HUES48 (cell line): ENCODE measurements at regions not wholly inside any gene's neighbourhood (a gene's known extent, or its start where the extent isn't known, plus 50 kb on each side); places are given as distances from the start of the nearest gene placed in this dataset.

Experiments
- H3K27ac ChIP-seq: one replicate; pipeline ENCODE4 v1.7.0; 2013; ENCODE audit warnings: low read depth, low read length, inconsistent platforms
- H3K27me3 ChIP-seq: 2 replicates; pipeline ENCODE4 v1.6.1; 2013; ENCODE audit warnings: mild to moderate bottlenecking, low read length; ENCODE audit not compliant: control insufficient read depth, insufficient read depth
- H3K36me3 ChIP-seq: 2 replicates; pipeline ENCODE4 v1.6.1; 2013; ENCODE audit warnings: low read length; ENCODE audit not compliant: control insufficient read depth, insufficient read depth
- H3K4me1 ChIP-seq: 2 replicates; pipeline ENCODE4 v1.6.1; 2013; ENCODE audit warnings: mild to moderate bottlenecking, low read length; ENCODE audit not compliant: control insufficient read depth, insufficient read depth
- H3K4me3 ChIP-seq: 2 replicates; pipeline ENCODE4 v1.5.1; 2013; ENCODE audit warnings: mild to moderate bottlenecking, low read depth, low read length
- H3K9ac ChIP-seq: 2 replicates; pipeline ENCODE4 v1.6.1; 2013; ENCODE audit warnings: mild to moderate bottlenecking, low read depth, low read length, moderate library complexity
- H3K9me3 ChIP-seq: 2 replicates; pipeline ENCODE4 v1.6.1; 2013; ENCODE audit warnings: low read length; ENCODE audit not compliant: control insufficient read depth, insufficient read depth

DNA sequence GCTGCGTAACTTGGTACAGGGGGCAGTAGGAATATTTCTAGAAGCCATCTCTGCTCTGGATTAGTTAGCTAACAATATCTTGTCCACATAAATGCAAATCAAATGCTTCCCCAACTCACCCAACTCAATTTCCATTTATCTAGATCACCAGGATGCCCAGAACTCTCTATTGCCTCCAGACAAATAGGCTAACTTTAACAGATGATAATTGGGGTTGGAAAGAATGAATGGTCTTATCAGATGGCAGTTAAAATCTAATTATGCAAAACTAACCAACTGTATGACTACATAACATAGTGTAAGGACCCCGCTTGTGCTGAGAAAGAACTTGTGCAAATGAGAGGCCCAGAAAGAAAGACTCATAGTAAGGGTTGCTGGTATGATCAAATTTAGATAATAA, 1024.8 kb downstream of the PLA2G4A start:
- H3K4me1 ChIP-seq: no peaks in the 10 kb centered on the region
- H3K9ac ChIP-seq: no peak overlapping the region
- no peaks in the 10 kb centered on the region for H3K36me3 ChIP-seq
- no peak overlapping the region for H3K4me3 ChIP-seq
- H3K27me3 ChIP-seq: no peaks in the 10 kb centered on the region
- no peak overlapping the region for H3K27ac ChIP-seq
- no peaks in the 10 kb centered on the region for H3K9me3 ChIP-seq

DNA sequence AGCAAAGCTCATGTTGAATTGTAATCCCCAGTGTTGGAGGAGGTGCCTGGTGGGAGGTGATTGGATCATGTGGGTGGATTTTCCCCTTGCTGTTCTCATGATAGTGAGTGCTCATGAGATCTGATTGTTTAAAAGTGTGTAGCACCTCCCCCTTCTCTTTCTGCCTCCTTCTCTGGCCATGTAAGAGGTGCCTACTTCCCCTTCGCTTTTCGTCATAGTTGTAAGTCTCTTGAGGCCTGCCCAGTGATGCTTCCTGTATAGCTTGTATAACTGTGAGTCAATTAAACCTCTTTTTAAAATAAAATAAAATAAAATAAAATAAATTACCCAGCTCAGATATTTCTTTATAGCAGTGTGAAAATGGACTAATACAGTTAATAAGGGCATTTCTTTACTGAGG, 1025.7 kb downstream of the PLA2G4A start:
- H3K27ac ChIP-seq: no peak overlapping the region
- H3K9ac ChIP-seq: no peak overlapping the region
- no peak overlapping the region for H3K4me3 ChIP-seq
- no peaks in the 10 kb centered on the region for H3K36me3 ChIP-seq
- no peaks in the 10 kb centered on the region for H3K27me3 ChIP-seq
- no peaks in the 10 kb centered on the region for H3K4me1 ChIP-seq
- H3K9me3 ChIP-seq: no peaks in the 10 kb centered on the region

DNA sequence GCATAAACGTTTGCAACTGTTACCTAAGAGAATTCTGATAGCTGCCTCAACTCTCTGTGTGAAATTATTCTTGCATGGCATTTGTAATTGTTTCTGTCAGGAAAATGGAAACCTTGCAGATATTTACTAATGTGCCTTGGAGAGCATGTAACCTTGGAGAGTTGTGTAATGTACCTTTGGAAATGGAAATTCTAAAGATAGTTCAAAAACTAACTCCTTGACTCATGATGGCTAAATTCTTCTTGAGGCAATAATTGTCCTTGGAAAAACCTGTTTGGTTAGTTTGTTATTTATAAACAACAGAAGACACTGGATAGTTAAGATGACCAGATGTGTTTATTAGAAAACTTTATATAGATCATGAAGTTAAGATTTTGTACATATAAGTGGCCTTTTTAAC, 1033.8 kb downstream of the PLA2G4A start:
- no peaks in the 10 kb centered on the region for H3K27me3 ChIP-seq
- H3K36me3 ChIP-seq: no peaks in the 10 kb centered on the region
- H3K27ac ChIP-seq: no peak overlapping the region

DNA sequence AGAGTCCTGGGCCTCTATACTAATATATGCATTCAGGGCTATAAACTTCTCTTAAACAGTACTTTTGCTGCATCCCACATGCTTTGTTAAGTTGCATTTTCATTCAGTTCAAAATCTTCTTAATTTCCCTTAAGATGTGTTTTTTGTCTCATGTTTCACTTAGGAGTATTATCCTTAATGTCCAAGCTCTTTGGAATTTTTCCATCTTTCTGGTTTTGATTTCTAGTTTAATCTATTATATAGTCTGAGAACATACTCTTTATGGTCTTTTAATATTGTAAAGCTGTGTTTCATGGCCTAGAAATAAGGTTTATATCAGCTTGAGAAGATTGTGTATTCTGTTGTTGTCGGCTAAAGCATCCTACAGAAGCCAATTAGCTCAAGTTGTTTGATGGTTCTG, 1041.8 kb downstream of the PLA2G4A start:
- H3K27ac ChIP-seq: no peak overlapping the region
- H3K36me3 ChIP-seq: no peaks in the 10 kb centered on the region
- H3K4me3 ChIP-seq: no peak overlapping the region
- no peaks in the 10 kb centered on the region for H3K9me3 ChIP-seq
- H3K27me3 ChIP-seq: no peaks in the 10 kb centered on the region
- no peaks in the 10 kb centered on the region for H3K4me1 ChIP-seq
- no peak overlapping the region for H3K9ac ChIP-seq

More for the DNA sequence above, 1033.8 kb downstream of the PLA2G4A start:
- H3K4me1 ChIP-seq: 0 out of 2 replicates have a peak, but pooled peaks cover 6% of the 10 kb centered on the region
- H3K9ac ChIP-seq: no peak overlapping the region
- H3K9me3 ChIP-seq: no peaks in the 10 kb centered on the region
- no peak overlapping the region for H3K4me3 ChIP-seq

DNA sequence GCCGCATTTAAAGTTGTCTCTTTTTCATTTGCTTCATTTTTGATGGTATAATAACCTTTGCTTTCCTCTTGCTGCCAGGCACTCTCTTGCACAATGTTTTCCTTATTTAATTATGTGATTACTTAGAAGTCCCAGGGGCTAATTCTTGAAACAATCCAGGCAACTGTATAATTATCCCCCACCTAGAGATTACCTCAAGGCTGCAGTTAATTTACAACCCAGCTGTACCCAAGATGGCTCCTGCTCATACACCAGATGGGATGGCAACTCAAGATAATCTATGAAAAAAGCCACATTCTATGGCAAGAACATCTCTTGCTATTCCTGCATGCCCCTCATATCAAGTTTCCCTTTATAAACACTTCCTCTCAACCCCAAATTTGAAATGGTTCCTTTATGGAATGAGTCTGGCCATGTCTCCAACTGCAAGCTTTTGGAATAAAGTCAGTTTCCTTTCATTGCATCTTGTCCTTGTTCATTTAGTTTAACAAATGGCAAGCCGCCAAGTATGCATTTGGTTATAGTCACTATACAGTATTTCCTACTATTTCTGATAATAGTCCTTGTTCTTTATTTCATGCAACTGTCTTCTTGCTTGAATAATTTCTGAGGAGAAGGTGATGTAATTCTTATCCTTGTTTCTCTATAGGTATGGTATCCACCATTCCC, 1042.6 kb downstream of the PLA2G4A start:
- Histone ChIP-seq H3K36me3 (no peaks in the 10 kb centered on the region), H3K27me3 (no peaks in the 10 kb centered on the region), H3K9ac (no peak overlapping the region), H3K27ac (no peak overlapping the region), H3K9me3 (no peaks in the 10 kb centered on the region), H3K4me3 (no peak overlapping the region), H3K4me1 (no peaks in the 10 kb centered on the region)

DNA sequence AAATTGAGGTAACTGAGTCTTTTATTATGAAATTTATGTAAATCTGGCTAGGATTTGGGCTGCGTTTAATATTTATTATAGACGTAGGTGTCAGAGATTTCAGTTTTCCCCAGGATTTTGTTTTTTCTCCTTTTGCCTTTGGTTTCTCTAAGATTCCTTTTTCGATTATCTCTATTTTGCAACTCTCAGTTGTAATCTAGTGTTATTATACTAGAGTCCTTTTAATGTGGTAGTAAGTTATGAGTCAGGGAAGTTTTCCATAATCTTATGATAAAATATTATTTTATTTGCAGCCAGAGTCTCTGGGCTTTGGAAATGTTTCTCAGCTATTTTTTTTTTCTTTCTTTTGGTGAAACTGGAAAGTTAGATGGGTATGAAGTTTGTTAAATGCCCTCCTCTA, 1043.8 kb downstream of the PLA2G4A start:
- Histone ChIP-seq H3K4me1 (no peaks in the 10 kb centered on the region; the same call in 1 of the 2 replicates), H3K27ac (no peak overlapping the region), H3K9ac (no peak overlapping the region), H3K27me3 (no peaks in the 10 kb centered on the region), H3K9me3 (no peaks in the 10 kb centered on the region), H3K4me3 (no peak overlapping the region), H3K36me3 (no peaks in the 10 kb centered on the region)

DNA sequence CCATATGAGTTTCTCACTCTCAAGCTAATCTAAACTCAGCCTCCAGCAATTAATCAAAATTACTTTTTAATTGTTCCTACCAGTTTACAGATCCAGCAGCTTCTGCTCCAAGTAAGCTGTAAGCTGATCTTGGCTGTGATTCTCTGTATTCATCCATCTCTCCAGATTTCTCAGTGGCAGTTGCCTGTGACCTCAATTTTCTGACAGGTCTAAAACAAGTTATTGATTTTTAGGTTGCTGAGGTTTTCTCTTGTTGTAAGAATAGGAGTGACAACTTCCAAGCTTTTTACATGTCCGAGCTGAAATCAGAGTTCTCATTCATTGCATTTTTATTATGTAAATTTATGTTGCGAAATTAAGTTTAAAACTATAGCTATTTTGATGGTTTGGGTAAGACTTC, 1044.4 kb downstream of the PLA2G4A start:
- Histone ChIP-seq H3K27ac (no peak overlapping the region), H3K36me3 (no peaks in the 10 kb centered on the region), H3K27me3 (no peaks in the 10 kb centered on the region), H3K9ac (no peak overlapping the region), H3K4me3 (no peak overlapping the region), H3K4me1 (no peaks in the 10 kb centered on the region; the same call in 1 of the 2 replicates), H3K9me3 (no peaks in the 10 kb centered on the region)

DNA sequence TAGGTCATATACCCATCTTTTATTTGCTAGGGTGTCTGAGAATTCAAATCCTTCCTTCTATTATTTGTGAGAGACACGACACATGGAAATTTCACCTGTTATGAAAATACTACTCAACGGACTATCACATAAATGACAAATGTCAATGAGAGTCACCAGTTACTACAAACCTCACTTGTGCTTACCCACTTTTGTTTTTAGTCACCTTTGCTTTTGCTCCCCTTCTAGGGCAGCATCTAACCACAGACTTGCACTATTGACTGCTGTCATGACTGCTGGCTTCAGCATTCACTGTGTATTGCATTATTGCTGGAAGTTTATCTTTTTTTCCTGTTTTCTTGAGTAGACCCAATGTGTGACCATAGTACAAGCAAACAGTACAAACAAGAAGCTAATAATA, 1048.0 kb downstream of the PLA2G4A start:
- peaks cover 11% of the 10 kb centered on the region for H3K4me1 ChIP-seq
- H3K27me3 ChIP-seq: no peaks in the 10 kb centered on the region
- no peaks in the 10 kb centered on the region for H3K9me3 ChIP-seq
- no peak overlapping the region for H3K4me3 ChIP-seq
- H3K27ac ChIP-seq: no peak overlapping the region
- no peak overlapping the region for H3K9ac ChIP-seq
- H3K36me3 ChIP-seq: no peaks in the 10 kb centered on the region

DNA sequence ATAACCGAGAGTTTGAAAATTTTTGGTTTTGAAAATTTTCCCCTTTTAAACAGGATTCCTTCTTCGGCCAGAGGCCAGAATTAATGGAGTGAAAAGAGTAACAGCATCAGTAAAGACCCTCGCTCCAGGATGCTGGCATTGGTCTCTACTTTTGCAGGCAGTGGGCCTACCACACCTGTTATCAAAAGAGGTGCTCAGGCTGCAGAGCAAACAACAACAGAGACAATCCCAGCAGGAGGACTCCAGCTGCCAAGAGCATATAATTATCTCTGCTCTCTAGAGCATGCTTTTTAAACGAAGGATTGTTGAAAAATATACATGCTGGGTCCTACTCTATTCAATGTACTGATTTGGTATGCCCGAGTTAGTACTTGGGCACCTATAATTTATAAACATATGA, 1048.5 kb downstream of the PLA2G4A start:
- Histone ChIP-seq H3K9ac (no peak overlapping the region), H3K4me3 (no peak overlapping the region), H3K27me3 (no peaks in the 10 kb centered on the region), H3K36me3 (no peaks in the 10 kb centered on the region), H3K27ac (no peak overlapping the region), H3K9me3 (no peaks in the 10 kb centered on the region), H3K4me1 (peaks cover 11% of the 10 kb centered on the region)

DNA sequence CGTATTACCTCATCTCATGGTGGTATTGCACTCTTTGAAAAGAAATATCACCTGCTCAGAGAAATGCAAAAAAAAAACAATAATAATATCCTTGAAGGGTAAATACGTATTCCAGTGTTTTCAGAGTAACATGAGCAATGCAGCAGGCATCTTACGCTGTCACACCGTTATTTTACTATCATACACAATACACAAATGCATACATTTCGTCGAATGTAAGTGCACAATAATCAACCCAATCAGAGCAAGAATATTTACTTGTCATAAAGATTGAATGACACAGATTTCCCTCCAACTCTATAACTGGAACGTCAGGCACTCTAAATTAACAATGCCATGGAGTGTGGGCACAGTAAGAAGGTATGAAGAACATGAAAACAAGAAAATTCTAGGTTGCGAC, 1050.1 kb downstream of the PLA2G4A start:
- H3K9me3 ChIP-seq: no peaks in the 10 kb centered on the region
- H3K36me3 ChIP-seq: no peaks in the 10 kb centered on the region
- no peaks in the 10 kb centered on the region for H3K27me3 ChIP-seq
- no peak overlapping the region for H3K4me3 ChIP-seq
- no peak overlapping the region for H3K27ac ChIP-seq
- H3K4me1 ChIP-seq: peaks cover 11% of the 10 kb centered on the region
- H3K9ac ChIP-seq: no peak overlapping the region

DNA sequence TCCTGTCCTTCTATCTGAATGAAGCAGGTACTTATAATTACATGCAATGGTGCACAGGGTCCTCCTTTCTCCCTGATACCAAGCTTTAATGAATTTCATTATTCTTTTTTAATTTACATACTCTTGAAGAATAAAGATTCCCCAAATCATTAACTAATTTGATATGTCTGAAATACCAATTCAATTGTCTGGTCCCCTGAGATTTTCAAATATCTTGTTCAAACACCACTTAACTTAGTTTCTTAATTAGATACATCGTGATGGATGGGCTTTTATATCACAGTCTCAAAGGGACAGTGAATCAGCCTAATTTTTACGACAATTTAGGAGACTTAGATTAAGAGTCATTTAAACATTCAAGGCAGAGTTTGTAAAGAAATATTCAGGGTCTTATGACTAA, 1054.6 kb downstream of the PLA2G4A start:
- no peaks in the 10 kb centered on the region for H3K9me3 ChIP-seq
- H3K36me3 ChIP-seq: no peaks in the 10 kb centered on the region
- no peaks in the 10 kb centered on the region for H3K27me3 ChIP-seq
- peaks cover 11% of the 10 kb centered on the region for H3K4me1 ChIP-seq
- H3K4me3 ChIP-seq: no peak overlapping the region
- no peak overlapping the region for H3K27ac ChIP-seq
- H3K9ac ChIP-seq: no peak overlapping the region
